ENCODE measurements at regions not wholly inside any gene's neighbourhood (a gene's known extent, or its start where the extent isn't known, plus 50 kb on each side); places are given as distances from the start of the nearest gene placed in this dataset.
"Not testable (repeated sequence)": the region's sequence is repeated elsewhere in the genome, so short reads cannot be mapped to it uniquely, and the experiment has no call there.

DNA sequence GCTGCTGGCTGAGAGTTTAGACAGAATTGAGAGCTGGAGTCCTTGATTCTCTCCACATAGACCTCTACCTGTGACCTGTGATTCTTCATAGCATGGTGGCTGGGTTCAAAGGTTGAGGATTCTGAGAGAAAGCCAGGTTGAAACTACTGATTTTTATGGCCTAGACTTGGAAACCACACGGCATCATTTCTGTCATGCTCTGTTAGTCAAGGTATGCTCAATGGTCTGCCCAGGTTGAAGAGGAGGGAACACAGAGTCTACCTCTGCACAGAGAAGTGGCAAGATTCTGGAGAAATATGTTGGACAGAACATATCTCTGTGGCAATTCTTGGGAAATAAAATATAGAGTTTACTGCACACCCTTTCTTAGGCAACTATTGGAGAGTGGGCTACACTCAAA lies 57.2 kb upstream of the CXorf66 start:
- H3K36me3 Mint-ChIP-seq (ENCODE audit: low read depth): no peaks in the 10 kb centered on the region
- no peak overlapping the region for H3K27ac Mint-ChIP-seq (ENCODE audit: unreplicated experiment)
- DNase-seq (ENCODE audit: low spot score): no peak
- H3K4me1 Mint-ChIP-seq (ENCODE audit: low read depth): no peaks in the 10 kb centered on the region
- H3K27me3 Mint-ChIP-seq (ENCODE audit: low read depth): peaks cover under 1% of the 10 kb centered on the region
- TF ChIP-seq, protein P1, sequence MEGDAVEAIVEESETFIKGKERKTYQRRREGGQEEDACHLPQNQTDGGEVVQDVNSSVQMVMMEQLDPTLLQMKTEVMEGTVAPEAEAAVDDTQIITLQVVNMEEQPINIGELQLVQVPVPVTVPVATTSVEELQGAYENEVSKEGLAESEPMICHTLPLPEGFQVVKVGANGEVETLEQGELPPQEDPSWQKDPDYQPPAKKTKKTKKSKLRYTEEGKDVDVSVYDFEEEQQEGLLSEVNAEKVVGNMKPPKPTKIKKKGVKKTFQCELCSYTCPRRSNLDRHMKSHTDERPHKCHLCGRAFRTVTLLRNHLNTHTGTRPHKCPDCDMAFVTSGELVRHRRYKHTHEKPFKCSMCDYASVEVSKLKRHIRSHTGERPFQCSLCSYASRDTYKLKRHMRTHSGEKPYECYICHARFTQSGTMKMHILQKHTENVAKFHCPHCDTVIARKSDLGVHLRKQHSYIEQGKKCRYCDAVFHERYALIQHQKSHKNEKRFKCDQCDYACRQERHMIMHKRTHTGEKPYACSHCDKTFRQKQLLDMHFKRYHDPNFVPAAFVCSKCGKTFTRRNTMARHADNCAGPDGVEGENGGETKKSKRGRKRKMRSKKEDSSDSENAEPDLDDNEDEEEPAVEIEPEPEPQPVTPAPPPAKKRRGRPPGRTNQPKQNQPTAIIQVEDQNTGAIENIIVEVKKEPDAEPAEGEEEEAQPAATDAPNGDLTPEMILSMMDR (IDR thresholded peaks at IDR 0.05): no peak
- H3K4me3 Mint-ChIP-seq (ENCODE audit: unreplicated experiment): no peak overlapping the region
- H3K9me3 Mint-ChIP-seq (ENCODE audit: low read depth): no peaks in the 10 kb centered on the region

DNA sequence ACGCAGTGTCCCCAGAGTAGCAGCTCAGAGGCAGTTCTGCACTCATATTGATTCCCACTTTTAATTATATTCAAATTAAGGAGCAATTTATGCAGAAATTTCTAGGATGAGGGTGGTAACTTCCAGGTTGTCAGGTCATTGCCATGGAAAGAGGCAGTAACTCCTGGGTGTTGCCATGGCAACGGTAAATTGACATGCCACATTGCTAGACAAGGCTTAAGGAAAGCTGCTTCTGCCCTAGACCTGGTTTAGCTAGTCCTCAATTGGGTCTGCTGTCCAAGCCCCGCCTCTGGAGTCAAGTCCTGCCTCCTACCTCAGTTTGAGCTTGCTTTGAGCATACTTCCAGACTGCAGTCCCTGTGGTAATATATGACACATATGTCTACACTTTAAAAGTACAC lies 53.8 kb upstream of the CXorf66 start:
- not testable (repeated sequence) for H3K4me1 Mint-ChIP-seq (ENCODE audit: low read depth); H3K27me3 Mint-ChIP-seq (ENCODE audit: low read depth); H3K27ac Mint-ChIP-seq (ENCODE audit: unreplicated experiment); H3K4me3 Mint-ChIP-seq (ENCODE audit: unreplicated experiment); H3K9me3 Mint-ChIP-seq (ENCODE audit: low read depth); DNase-seq (ENCODE audit: low spot score); H3K36me3 Mint-ChIP-seq (ENCODE audit: low read depth)
